Brain pericyte (primary cell): ENCODE measurements at regions not wholly inside any gene's neighbourhood (a gene's known extent, or its start where the extent isn't known, plus 50 kb on each side); places are given as distances from the start of the nearest gene placed in this dataset.

Experiments
- DNase-seq: peaks from one replicate; pipeline ENCODE4 v3.0.0-alpha.2; 2012; ENCODE audit warnings: low read depth, low spot score

DNA sequence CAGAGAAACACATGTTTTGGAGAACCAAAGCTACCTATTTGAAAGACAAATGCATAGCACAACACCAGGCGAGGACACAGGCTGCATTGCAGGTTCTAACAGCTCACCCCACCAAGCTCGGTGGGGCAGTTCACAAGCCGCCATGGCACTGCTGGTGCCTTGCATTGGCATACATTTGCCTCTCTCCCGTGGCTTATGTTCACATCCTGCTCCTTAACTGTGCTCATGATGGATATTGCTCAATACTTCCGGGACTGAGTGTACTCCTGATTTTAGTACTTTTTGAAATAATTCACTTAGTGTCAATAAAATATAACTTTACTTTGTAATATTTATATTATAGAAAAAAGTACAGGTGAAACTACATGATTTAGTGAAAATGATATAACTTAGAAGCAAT lies 1187.4 kb upstream of the NCAM2 start:
- DNase-seq, result no peak

DNA sequence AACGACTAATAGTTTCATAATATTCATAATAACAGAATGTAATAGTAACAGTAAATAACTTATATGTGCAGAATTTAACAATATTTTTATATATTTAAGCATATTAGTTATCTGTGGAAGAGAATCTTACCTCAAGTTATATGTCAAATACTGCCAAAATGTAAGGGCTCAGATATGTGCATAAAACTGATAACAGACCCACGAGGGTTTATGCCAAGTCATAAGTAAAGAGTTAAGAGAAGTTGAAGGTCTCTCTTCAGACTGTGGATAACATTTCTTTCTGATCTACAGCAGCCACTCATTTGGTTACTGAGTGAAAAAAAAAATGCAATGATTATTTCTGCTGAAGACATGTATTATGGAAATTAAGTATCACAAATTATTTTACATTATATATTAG lies 1167.8 kb upstream of the NCAM2 start:
- no peak for DNase-seq

DNA sequence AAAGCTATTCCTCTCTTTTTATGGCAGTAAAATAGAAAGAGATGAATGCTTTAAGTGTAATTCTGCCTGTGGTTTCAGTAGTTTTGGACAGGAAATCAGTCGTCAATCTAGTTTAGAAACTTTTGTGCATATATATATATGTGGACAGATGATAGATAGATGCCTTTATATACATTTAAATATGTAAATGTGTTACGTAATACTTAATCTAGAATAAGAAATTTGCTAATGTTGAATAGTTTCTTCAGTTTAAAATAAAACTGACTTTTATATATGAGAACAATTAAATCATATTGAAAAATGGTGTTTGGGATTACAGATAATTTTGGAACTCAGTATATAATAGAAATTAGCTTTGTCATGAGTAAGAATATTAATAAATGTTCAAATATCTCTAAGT lies 1165.7 kb upstream of the NCAM2 start:
- no peak for DNase-seq

DNA sequence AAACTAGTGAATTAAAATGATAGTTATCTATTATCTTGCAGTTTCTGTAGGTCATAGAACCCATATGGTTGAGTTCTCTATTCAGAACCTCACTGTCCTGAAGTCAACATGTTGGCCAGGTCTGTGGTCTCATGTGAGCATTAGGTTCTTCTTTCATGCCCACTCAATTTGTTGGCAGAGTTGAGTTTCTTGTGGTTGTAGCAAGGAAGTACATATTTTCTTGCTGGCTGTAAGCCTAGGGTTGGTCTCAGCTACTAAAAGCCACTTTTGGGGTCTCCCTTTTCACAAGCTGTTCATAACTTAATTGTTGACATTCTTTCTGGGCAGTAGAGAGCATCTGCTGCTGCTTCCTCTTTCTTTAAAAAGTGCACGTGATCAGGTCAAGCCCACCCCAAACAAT lies 1165.1 kb upstream of the NCAM2 start:
- no peak for DNase-seq

DNA sequence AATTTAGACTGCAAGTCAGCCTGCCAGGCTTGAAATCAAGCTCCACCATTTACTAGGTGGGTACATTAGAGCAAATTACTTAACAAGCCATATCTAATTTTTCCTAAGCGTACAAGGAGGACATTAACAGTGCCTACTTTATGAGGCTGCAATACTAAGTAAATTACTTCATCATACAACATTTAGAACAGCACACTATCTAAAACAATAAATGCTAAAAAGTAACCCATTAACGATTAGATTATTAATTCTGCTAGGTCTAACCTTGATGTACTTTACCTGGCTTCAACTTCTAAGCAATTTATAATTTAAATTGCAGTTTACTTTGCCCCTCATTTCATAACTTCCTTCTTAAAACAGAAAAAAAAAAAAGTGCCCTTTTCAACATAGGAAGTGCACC lies 1155.6 kb upstream of the NCAM2 start:
- no peak for DNase-seq

DNA sequence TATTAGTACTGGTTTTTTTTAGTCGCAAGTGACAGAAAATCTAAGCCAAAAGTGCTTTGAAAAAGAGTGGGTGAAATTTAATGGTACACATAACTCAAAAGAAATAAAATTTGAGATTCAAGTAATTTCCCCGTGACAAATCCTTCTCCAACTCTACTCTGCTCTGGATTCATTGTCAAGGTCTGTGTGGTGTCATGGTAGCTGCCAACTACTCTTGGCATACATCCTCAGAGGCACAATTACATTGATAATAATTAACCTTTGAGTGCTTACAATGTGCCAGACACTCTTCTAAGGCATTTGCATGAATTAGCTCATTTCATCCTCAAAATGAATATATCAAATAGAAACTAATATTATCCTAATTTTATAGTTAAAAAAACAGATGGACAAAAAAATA lies 1153.9 kb upstream of the NCAM2 start:
- no peak for DNase-seq

DNA sequence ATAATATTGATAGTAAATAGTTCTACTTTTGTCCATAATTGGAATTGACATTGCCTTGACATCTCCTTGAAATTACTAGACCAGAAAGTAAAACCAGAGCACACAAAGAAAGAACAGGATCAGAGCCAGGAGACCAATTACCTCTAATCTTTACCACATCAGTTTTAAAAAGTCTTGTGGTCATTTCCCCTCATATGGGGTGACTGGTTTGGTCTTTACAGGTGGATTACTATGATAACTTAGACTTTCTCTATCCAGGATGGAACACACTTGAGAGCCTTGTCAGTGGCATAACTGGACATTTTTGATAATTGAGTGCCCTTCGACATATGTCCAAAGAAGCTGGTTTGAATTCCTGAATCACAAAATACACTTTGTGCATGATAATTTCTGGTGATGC lies 1148.1 kb upstream of the NCAM2 start:
- no peak for DNase-seq

DNA sequence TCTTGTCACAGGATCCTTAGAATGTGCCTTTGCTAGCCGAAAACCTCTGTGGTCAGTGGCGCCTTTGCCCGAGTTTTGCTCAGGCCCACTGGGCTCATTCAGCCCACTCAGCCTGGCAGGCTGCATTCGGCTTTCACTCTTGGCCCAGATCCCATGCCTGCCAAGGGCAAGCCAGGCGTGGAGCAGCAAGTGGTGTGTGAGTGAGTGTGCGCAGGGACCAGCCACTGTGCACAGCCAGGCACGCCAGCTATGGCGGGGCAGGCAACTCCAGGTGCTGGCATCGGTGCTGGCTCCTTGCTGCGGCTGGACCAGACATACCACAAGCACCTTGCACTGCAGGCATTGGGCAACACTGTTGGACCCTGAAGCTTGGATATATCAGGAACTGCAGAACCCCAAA lies 1145.1 kb upstream of the NCAM2 start:
- DNase-seq, result no peak

DNA sequence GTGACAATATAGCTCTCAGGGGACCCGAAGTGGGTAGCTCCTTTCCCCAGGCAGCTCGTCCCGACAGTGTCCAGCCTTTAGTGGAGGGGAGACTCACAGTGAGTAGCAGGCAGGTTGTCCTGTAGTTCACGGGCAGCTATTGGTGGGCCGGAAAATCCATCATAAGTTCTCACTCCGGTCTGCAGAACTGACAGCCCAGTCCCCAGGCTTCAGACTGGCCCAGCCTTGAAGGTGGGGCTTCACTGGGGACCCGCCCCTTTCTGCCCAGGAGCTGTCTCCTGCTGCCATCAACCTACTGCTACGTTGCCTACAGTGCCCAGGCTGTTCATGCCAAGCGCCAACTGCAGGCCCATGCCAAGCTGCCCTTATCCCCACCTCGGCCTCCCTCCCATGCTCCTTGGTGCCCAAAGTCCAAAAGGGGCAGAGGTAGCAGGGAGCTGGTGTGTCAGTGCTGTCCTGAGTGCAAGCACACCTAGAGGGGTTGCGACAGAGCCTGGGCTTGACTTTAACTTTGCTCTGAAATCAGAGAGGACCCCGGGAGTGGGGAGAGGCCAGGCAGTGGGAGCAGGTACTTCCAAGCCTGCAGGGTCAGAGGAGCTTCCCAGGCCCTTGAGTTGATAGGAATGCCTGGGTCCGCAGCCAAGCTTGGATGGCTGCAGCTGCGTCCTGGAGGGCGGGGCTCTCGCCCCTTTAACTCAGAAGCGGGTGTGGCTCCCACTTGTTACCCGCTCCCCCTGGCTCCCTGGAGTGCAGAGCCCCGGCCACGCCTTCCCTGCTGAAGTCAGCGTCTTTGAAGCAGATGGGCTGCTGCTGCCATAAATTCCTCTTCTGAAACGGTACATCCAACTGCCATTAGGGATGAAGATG lies 1144.3 kb upstream of the NCAM2 start:
- DNase-seq, result no peak

DNA sequence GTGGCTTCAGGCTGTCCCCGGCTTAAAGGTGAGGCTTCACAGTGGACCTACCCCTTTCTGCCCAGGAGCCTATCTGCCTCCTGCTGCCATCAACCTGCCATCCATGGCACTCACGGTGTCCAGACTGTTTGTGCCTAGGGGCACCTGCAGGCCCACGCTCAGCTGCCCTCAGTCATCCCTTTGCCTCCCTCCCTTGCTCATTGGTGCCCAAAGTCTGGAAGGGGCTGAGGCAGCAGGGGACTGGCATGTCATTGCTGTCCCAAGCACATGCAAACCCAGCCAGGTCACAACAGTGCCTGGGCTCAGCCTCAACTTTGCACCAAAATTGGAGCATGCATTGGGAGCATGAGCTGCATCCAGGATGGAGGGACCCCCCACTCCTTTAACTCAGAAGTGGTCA lies 1142.7 kb upstream of the NCAM2 start:
- DNase-seq, result no peak

DNA sequence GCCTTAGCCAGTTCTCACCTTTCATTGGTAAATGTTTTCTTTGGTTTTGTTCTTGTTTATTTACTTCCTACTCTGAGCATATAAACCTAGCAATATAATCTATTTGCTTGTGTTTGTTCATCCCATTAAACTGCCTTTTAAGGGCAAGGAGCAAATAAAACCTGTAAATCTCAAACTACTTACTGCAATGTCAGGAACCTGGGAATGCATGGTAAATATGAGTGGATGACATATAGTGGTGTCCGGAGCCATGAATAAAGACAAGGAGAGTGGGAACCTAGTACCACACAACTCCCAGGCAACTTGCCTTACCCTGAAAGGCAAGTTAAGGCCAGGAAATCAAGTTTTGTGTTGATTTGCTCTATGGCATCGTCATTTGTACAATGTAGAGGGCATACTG lies 1133.7 kb upstream of the NCAM2 start:
- no peak for DNase-seq

DNA sequence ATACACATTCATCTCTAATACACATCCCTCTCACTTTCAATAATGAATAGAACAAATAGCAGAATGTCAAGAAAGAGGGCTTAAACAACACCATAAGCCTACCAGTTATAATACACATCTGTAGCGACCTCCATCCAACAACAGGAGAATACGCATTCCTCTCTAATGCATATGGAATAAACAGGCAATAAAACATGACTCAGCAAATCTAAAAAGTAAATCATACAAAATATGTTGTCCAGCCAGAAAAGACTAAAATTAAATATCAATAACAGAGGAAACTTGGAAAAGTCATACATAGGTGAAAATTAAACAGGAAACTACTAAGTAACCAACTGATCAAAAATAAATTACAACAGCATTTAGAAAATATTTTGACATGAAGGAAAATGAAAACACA lies 1127.5 kb upstream of the NCAM2 start:
- DNase-seq, result no peak

DNA sequence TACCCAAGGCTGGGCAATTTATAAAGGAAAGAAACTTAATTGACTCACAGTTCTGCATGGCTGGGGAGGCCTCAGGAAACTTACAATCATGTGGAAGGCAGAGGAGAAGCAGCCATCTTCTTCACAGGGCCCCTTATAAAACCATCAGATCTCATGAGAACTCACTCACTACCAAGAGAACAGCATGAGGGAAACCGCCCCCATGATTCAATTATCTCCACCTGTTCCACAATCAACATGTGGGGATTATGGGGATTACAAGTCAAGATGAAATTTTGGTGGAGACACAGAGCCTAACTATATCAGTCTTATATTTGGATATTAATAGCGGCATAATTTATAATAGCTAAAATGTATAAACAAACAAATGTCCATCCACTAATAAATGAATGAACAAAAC lies 1123.7 kb upstream of the NCAM2 start:
- DNase-seq, result no peak

DNA sequence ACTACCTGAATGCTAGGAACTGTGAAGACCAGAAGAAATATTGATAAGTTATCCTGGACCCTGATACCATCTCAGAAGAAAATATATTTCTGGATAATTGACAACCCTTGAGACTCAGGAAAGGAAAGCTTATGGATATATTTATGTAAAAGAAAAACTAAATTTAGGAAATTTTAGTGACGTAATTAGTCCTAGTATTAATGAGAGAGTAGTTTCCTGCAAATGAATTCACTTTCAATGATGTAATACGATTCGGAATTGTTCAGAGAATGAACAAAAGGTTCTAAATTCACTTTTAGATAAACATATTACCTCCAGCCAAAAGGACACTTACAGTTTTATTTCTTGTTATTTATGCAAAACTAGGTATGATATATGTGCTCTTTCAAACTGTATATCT lies 1120.1 kb upstream of the NCAM2 start:
- DNase-seq, result no peak

DNA sequence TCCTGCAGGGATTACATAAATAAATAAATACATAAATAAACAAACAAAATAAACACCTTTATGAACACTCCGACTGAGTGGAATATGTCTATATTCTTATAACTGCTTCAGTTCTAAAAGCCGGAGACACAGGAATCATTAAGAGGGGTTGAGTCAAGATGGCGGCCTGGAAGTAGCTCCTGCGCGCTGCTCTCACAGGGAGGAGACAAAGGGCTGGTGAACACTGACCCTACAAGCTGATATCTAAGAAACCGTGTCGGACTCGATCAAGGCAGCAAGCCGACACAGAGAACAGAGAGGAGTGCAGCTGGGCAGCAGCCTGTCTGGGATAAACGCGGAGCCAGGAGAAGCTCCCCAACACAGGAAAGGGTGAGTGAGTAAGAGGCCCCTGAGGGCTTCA lies 1098.6 kb upstream of the NCAM2 start:
- no peak for DNase-seq

DNA sequence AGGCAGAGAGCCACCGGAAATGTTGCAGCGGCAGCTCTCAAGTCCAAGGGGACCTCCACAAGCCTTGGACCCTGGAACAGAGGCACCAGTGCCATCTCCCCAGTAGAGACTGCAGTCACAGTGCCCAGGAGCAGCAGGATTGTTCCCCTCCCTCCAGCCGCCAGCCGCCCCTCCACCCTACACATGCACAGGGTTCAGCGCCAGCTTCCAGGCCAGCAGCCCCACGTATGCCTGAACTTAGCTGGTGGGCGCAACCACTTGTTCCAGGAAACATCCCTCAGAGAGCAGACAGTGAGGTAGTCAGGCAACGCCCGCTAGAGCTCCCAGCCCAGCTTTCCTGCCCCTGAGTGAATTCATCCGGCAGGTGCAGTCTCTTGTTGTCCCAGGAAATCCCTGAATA lies 1098.1 kb upstream of the NCAM2 start:
- no peak for DNase-seq

DNA sequence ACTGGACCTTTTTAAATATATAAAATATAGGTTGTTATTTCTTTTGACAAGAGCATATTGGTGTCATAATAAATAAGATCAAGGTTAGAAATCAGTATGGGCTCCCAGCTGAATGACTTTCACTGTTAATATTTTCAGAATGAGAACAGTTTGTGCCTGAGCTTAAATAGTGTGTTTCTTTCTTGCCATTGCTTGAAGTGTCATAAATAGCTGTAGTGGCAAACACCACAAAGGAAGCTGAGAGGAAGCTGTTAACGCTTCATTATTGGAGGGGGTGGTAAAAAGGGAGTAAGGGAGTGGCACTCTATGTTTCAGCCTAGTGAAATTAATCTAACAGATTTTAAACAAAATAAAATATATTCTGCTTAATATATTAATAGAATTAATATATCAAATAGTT lies 1089.8 kb upstream of the NCAM2 start:
- no peak for DNase-seq

DNA sequence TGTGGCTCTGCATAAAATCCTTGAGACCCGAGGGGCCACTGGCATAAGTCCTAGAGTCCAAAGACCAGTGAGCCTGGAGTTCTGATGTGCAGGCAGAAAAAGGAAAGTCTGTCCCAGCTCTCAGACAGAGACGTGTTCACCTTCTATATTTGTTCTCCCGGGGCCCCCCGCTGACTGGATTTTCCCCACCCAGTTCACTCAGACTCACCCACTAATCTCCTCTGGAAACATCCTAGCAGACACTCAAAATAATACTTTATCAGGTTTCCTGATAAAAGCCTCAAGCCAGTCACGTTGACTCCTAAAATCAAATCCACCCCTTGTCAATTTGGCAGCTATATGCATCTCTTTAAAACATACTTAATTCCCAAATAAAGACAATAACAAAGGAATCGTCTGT lies 1084.2 kb upstream of the NCAM2 start:
- no peak for DNase-seq

DNA sequence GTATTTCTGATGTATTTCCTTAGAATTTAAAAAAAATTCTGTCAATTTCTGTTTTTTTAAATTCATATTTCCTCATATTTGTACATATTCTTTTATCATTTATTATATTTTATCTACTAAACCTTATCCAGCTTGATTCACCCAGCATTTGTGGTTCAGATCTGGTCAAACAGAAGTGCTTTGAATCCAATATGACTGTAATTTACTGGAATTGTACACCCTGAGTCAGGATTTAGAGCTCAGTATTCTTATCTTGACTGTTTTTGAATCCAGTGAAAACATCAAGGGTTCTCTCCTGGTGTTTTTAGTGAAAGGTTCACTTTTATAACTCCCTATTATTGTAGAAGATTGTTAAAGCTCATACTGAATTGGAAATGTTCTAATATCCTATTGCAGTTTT lies 1077.0 kb upstream of the NCAM2 start:
- DNase-seq, result no peak

DNA sequence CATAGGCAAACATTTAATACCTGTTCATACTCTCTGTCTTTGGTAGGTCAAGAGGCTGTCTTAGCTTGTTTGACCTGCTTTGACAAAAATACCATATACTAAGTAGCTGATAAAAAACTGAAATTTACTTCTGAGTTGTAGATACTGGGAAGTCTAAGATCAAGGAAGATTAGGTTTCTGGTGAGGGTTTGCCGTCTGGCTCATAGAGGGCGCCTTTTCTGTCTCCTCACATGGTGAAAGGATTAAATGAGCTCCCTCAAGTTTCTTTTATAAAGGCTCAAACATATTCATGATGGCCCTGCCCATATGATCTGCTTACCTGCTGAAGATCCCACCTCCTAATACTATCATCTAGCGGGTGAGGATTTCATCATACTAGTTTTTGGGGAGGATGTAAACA lies 1076.1 kb upstream of the NCAM2 start:
- no peak for DNase-seq

DNA sequence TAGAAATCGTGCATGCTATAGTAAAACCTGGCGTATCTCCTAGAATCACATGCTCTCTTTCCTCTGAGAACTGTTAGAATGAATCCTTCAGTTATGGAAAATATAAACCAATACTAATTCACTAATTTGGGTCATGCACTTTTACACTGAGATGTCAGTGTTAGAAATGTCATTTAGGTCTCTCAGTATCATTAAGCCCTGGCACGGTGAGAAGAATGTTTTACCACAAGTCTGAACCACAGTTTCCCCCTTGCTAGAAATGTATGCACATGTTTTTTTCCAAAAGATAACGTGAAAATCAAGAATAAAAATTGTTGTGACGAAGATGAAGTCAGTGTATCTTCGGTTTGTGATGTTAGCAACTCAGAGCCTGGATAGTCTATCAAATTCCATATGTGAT lies 1062.7 kb upstream of the NCAM2 start:
- no peak for DNase-seq

DNA sequence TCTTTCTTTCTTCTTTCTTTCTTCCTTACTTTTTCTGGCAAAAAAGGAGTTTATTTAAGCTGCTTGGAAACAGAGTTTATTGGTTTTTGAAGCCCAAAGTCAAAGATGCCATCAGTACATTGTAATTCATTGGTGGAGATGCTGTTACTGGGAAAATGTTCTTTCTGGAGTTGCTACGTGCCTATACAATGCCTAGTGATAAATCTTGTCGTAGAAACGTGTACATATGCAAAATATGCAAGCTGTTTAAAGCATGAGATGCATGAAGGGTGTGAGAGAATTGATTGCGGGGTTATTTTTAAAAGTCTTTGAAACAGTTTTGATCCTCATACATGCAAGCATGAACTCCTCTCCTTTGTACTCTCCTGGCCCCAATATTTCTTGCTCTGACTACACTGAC lies 1060.6 kb upstream of the NCAM2 start:
- no peak for DNase-seq

DNA sequence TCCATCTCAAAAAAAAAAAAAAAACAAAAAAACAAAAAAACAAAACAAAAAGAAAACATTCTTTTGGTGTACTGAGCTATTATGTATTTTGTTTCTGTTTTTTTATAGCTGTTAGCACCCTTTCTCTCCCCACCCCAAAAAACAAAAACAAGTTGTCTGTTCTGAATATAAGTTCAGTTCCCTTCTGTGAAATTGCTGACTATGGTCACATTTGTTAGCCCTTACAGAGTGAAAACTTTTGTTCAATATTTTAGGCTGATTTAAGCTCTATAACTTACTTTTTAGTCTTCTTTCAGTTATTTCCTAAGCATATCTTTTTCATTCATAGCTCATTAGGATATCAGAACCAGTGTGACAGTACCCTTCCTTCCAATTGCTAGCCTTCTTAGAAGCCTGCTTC lies 1056.6 kb upstream of the NCAM2 start:
- DNase-seq, result no peak

DNA sequence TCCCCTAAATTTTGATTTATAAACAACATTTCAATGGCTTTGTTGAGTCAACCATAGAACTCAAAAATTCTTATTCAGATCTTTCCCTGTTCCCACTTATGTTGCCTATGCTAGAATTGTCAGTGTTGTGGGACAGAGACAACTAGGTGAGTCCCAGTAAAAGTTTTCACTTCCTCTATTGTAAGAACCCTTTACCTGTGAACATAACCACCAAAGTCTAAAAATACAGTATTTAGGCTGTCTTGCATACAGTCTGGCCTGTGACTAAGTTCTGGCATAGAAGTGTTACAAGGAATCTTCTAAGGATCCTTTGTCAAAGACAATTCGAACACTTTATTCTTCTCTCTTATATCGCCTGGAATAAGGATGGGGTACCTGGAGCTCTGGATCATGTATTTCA lies 1047.9 kb upstream of the NCAM2 start:
- no peak for DNase-seq
